Small intestine (tissue), 7 donors: ENCODE measurements at regions not wholly inside any gene's neighbourhood (a gene's known extent, or its start where the extent isn't known, plus 50 kb on each side); places are given as distances from the start of the nearest gene placed in this dataset.

Experiments
- DNase-seq, 2 donors: peaks; one replicate each; pipeline versions ENCODE4 v3.0.0 to v3.0.0-alpha.2; 2013
- FAIRE-seq: peaks from 2 replicates; lab custom pipeline; 2012; peaks lifted over from hg19 to GRCh38; lab: Jason Lieb, UNC
- H3K27ac ChIP-seq, 3 donors: one replicate each; pipeline ENCODE4 v1.5.1; 2013; ENCODE audit warnings: low read length in 2 of 3, mild to moderate bottlenecking in 2 of 3, control low read depth in 1 of 3, inconsistent platforms in 1 of 3, low read depth in 1 of 3, moderate library complexity in 1 of 3
- H3K27me3 ChIP-seq, 3 donors: one replicate each; pipeline ENCODE4 v1.6.1; 2013; ENCODE audit warnings: low read length in 3 of 3, inconsistent platforms in 1 of 3; ENCODE audit not compliant: control insufficient read depth in 3 of 3, insufficient read depth in 3 of 3
- H3K36me3 ChIP-seq, 3 donors: one replicate each; pipeline ENCODE4 v1.6.1; 2013; ENCODE audit warnings: low read length in 3 of 3, inconsistent platforms in 1 of 3, low read depth in 1 of 3, mild to moderate bottlenecking in 1 of 3, moderate library complexity in 1 of 3; ENCODE audit not compliant: control insufficient read depth in 3 of 3, insufficient read depth in 2 of 3
- H3K4me1 ChIP-seq, 3 donors: one replicate each; pipeline ENCODE4 v1.6.1; 2013; ENCODE audit warnings: low read length in 2 of 3, inconsistent platforms in 1 of 3, low read depth in 1 of 3, mild to moderate bottlenecking in 1 of 3, moderate library complexity in 1 of 3; ENCODE audit not compliant: control insufficient read depth in 3 of 3, insufficient read depth in 2 of 3
- H3K4me3 ChIP-seq, 3 donors: one replicate each; pipeline ENCODE4 v1.5.1; 2013; ENCODE audit warnings: low read length in 3 of 3, control low read depth in 1 of 3, inconsistent platforms in 1 of 3, low read depth in 1 of 3, mild to moderate bottlenecking in 1 of 3, moderate library complexity in 1 of 3
- H3K9me3 ChIP-seq, 2 donors: one replicate each; pipeline ENCODE4 v1.6.1; 2013; ENCODE audit warnings: low read depth in 1 of 2, low read length in 1 of 2; ENCODE audit not compliant: control insufficient read depth in 2 of 2, insufficient read depth in 1 of 2
- WGBS, 3 donors: extraction: QIAGEN DNeasy Blood & Tissue Kit; methylation state at CpG; one replicate each; pipeline ENCODE4 v1.1.7; 2013; 5-methylcytosine and 5-hydroxymethylcytosine counted together
- donor health status: healthy with polysubstance abuse.
- donor health status: control.
- donor health status: control.
- donor health status: Bipolar disorder and iron deficiency.
- donor health status: healthy.

GRCh38 chr4:111788099-111788498, 357.2 kb upstream of the FAM241A start:
- H3K4me3 ChIP-seq = no peak overlapping the region
- H3K4me1 ChIP-seq = no peaks in the 10 kb centered on the region
- WGBS, 3 donors = 20 to 36% (median 27%) methylated on average over 21 of the region's 21 CpGs
- H3K27me3 ChIP-seq = peaks cover 0 to 12% (median 2%) of the 10 kb centered on the region in 3 donors
- no peaks in the 10 kb centered on the region for H3K36me3 ChIP-seq
- DNase-seq (no peak), FAIRE-seq (no peak)
- no peak overlapping the region for H3K27ac ChIP-seq
- H3K9me3 ChIP-seq = no peaks in the 10 kb centered on the region

- WGBS, 3 donors = 86 to 93% (median 91%) methylated on average over 5 of the region's 5 CpGs
- Histone ChIP-seq H3K4me1 (no peaks in the 10 kb centered on the region), H3K36me3 (no peaks in the 10 kb centered on the region), H3K27me3 (peaks cover 0 to 12% (median 2%) of the 10 kb centered on the region in 3 donors), H3K4me3 (no peak overlapping the region), H3K9me3 (no peaks in the 10 kb centered on the region), H3K27ac (no peak overlapping the region)
- FAIRE-seq = no peak
- DNase-seq = no peak
These were observed 355.2 kb upstream of the FAM241A start for GRCh38 chr4:111789901-111790640.

GRCh38 chr4:111792632-111793031, 352.6 kb upstream of the FAM241A start:
- Histone ChIP-seq H3K36me3 (no peaks in the 10 kb centered on the region), H3K27ac (no peak overlapping the region), H3K4me1 (peaks cover 0 to 12% (median 0%) of the 10 kb centered on the region in 3 donors), H3K9me3 (no peaks in the 10 kb centered on the region), H3K4me3 (no peak overlapping the region), H3K27me3 (peaks cover 0 to 12% (median 2%) of the 10 kb centered on the region in 3 donors)
- DNase-seq (peak in 1 of 2 donors; percentile 27), FAIRE-seq (no peak)
- WGBS, 3 donors = 21 to 45% (median 23%) methylated on average over 1 of the region's 1 CpG

- no peaks in the 10 kb centered on the region for H3K36me3 ChIP-seq
- H3K27me3 ChIP-seq = peaks cover 0 to 4% (median 2%) of the 10 kb centered on the region in 3 donors
- no peaks in the 10 kb centered on the region for H3K9me3 ChIP-seq
- WGBS, 3 donors = 68 to 81% (median 70%) methylated on average over 2 of the region's 2 CpGs
- peaks cover 0 to 15% (median 0%) of the 10 kb centered on the region in 3 donors for H3K4me1 ChIP-seq
- H3K27ac ChIP-seq = no peak overlapping the region
- DNase-seq = no peak
- no peak overlapping the region for H3K4me3 ChIP-seq
- FAIRE-seq = no peak
These were observed 351.7 kb upstream of the FAM241A start for GRCh38 chr4:111793433-111794091.

GRCh38 chr4:111797455-111798163, 347.6 kb upstream of the FAM241A start:
- peak; percentile 22 to 75 for DNase-seq
- Histone ChIP-seq H3K27ac (peak overlapping the region in 1 of 3 donors; percentile 1), H3K36me3 (no peaks in the 10 kb centered on the region), H3K4me3 (no peak overlapping the region), H3K4me1 (peaks cover 0 to 15% (median 0%) of the 10 kb centered on the region in 3 donors), H3K9me3 (no peaks in the 10 kb centered on the region), H3K27me3 (no peaks in the 10 kb centered on the region)
- no peak for FAIRE-seq
- WGBS, 3 donors = 27 to 41% (median 34%) methylated on average over 5 of the region's 5 CpGs

GRCh38 chr4:111798840-111799239, 346.4 kb upstream of the FAM241A start:
- Histone ChIP-seq H3K9me3 (no peaks in the 10 kb centered on the region), H3K27ac (no peak overlapping the region), H3K36me3 (no peaks in the 10 kb centered on the region), H3K4me3 (no peak overlapping the region), H3K4me1 (peaks cover 0 to 15% (median 0%) of the 10 kb centered on the region in 3 donors), H3K27me3 (no peaks in the 10 kb centered on the region)
- FAIRE-seq = no peak
- DNase-seq = no peak
- 76 to 82% (median 80%) methylated on average over 2 of the region's 2 CpGs for WGBS, 3 donors

- no peak for DNase-seq
- Histone ChIP-seq H3K27ac (no peak overlapping the region), H3K4me1 (peaks cover 0 to 15% (median 0%) of the 10 kb centered on the region in 3 donors), H3K4me3 (no peak overlapping the region), H3K36me3 (no peaks in the 10 kb centered on the region), H3K27me3 (no peaks in the 10 kb centered on the region), H3K9me3 (no peaks in the 10 kb centered on the region)
- FAIRE-seq = no peak
- WGBS, 3 donors = 69 to 99% (median 88%) methylated on average over 2 of the region's 2 CpGs
These were observed 344.7 kb upstream of the FAM241A start for GRCh38 chr4:111800551-111800950.

GRCh38 chr4:111802191-111802590, 343.1 kb upstream of the FAM241A start:
- Histone ChIP-seq H3K27me3 (no peaks in the 10 kb centered on the region), H3K4me3 (no peak overlapping the region), H3K9me3 (no peaks in the 10 kb centered on the region), H3K27ac (no peak overlapping the region), H3K4me1 (peaks cover 0 to 7% (median 0%) of the 10 kb centered on the region in 3 donors), H3K36me3 (no peaks in the 10 kb centered on the region)
- no peak for FAIRE-seq
- 46 to 70% (median 52%) methylated on average over 3 of the region's 3 CpGs for WGBS, 3 donors
- no peak for DNase-seq
